ENCODE measurements at regions not wholly inside any gene's neighbourhood (a gene's known extent, or its start where the extent isn't known, plus 50 kb on each side); places are given as distances from the start of the nearest gene placed in this dataset.

GRCh38 chr3:153396581-153396980 lies 234.6 kb downstream of the RAP2B start:
- ChIA-PET POLR2A (ENCODE audit: low non-redundant PET) (no interaction called here), CTCF (no interaction called here)
- H3K27me3 ChIP-seq (replicated peaks; ENCODE audit: insufficient read depth, low read depth, low read length, poor library complexity) = no peaks in the 10 kb centered on the region
- no TSS peak for BruUV-seq (replicated peaks)
- intact Hi-C loops (cut with micrococcal nuclease; ENCODE audit: unreplicated experiment) = no loop called here
- H3K4me3 ChIP-seq (ENCODE audit: low read depth, low read length, poor library complexity, severe bottlenecking) = no peak overlapping the region
- no peak overlapping the region for H3K27ac ChIP-seq (ENCODE audit: low read depth, low read length, poor library complexity, severe bottlenecking)
- H3K4me1 ChIP-seq (ENCODE audit: insufficient read depth, low read length, poor library complexity, severe bottlenecking) = no peaks in the 10 kb centered on the region
- H3K9me3 ChIP-seq (ENCODE audit: low read depth, low read length, poor library complexity, severe bottlenecking) = peaks cover 5% of the 10 kb centered on the region
- H3K36me3 ChIP-seq (ENCODE audit: insufficient read depth, low read length, poor library complexity, severe bottlenecking) = no peaks in the 10 kb centered on the region
- no peak for DNase-seq (ENCODE audit: low spot score)
- TF ChIP-seq, protein P1, sequence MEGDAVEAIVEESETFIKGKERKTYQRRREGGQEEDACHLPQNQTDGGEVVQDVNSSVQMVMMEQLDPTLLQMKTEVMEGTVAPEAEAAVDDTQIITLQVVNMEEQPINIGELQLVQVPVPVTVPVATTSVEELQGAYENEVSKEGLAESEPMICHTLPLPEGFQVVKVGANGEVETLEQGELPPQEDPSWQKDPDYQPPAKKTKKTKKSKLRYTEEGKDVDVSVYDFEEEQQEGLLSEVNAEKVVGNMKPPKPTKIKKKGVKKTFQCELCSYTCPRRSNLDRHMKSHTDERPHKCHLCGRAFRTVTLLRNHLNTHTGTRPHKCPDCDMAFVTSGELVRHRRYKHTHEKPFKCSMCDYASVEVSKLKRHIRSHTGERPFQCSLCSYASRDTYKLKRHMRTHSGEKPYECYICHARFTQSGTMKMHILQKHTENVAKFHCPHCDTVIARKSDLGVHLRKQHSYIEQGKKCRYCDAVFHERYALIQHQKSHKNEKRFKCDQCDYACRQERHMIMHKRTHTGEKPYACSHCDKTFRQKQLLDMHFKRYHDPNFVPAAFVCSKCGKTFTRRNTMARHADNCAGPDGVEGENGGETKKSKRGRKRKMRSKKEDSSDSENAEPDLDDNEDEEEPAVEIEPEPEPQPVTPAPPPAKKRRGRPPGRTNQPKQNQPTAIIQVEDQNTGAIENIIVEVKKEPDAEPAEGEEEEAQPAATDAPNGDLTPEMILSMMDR (conservative IDR thresholded peaks at IDR 0.05; ENCODE audit: low read depth, low read length) = no peak
- TF ChIP-seq EZH2 (IDR thresholded peaks at IDR 0.05; ENCODE audit: borderline replicate concordance, low read depth, low read length, poor library complexity, severe bottlenecking) = no peak

- CTCF ChIA-PET = no interaction called here
- H3K4me3 ChIP-seq (ENCODE audit: low read depth, low read length, poor library complexity, severe bottlenecking) = no peak overlapping the region
- no peaks in the 10 kb centered on the region for H3K27me3 ChIP-seq (replicated peaks; ENCODE audit: insufficient read depth, low read depth, low read length, poor library complexity)
- TF ChIP-seq, protein P1 (conservative IDR thresholded peaks at IDR 0.05; ENCODE audit: low read depth, low read length) = no peak
- TF ChIP-seq EZH2 (IDR thresholded peaks at IDR 0.05; ENCODE audit: borderline replicate concordance, low read depth, low read length, poor library complexity, severe bottlenecking) = no peak
- BruUV-seq (replicated peaks) = no TSS peak
- H3K9me3 ChIP-seq (ENCODE audit: low read depth, low read length, poor library complexity, severe bottlenecking) = peaks cover 5% of the 10 kb centered on the region
- no peaks in the 10 kb centered on the region for H3K4me1 ChIP-seq (ENCODE audit: insufficient read depth, low read length, poor library complexity, severe bottlenecking)
- no peak overlapping the region for H3K27ac ChIP-seq (ENCODE audit: low read depth, low read length, poor library complexity, severe bottlenecking)
- DNase-seq (ENCODE audit: low spot score) = no peak
- intact Hi-C loops (cut with micrococcal nuclease; ENCODE audit: unreplicated experiment) = no loop called here
- no peaks in the 10 kb centered on the region for H3K36me3 ChIP-seq (ENCODE audit: insufficient read depth, low read length, poor library complexity, severe bottlenecking)
- POLR2A ChIA-PET (ENCODE audit: low non-redundant PET) = no interaction called here
Observed at GRCh38 chr3:153397794-153398193, 235.8 kb downstream of the RAP2B start.

DNA sequence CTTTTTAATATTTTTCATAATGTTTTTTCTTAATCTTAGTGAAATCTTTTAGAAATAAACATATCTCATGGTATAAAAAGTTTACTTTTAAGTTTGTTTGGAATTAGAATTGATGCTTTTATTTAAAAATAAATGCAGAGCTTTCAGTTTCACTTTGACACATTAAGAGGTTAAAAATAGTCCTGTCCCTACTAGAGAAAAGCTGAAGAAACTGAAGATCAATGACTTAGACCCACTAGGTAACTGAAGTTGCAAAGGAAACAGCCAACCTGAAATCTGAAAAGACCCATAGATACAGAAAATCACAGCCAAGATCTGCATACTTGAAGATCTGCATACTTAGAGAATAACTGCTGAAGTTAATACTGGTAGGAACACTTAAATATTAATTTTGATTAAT lies 237.6 kb downstream of the RAP2B start:
- Histone ChIP-seq H3K9me3 (ENCODE audit: low read depth, low read length, poor library complexity, severe bottlenecking) (no peaks in the 10 kb centered on the region), H3K4me1 (ENCODE audit: insufficient read depth, low read length, poor library complexity, severe bottlenecking) (no peaks in the 10 kb centered on the region), H3K27me3 (replicated peaks; ENCODE audit: insufficient read depth, low read depth, low read length, poor library complexity) (no peaks in the 10 kb centered on the region), H3K4me3 (ENCODE audit: low read depth, low read length, poor library complexity, severe bottlenecking) (no peak overlapping the region), H3K36me3 (ENCODE audit: insufficient read depth, low read length, poor library complexity, severe bottlenecking) (no peaks in the 10 kb centered on the region), H3K27ac (ENCODE audit: low read depth, low read length, poor library complexity, severe bottlenecking) (no peak overlapping the region)
- no peak for DNase-seq (ENCODE audit: low spot score)
- TF ChIP-seq, protein P1 (conservative IDR thresholded peaks at IDR 0.05; ENCODE audit: low read depth, low read length) = no peak
- TF ChIP-seq EZH2 (IDR thresholded peaks at IDR 0.05; ENCODE audit: borderline replicate concordance, low read depth, low read length, poor library complexity, severe bottlenecking) = no peak
- ChIA-PET CTCF (no interaction called here), POLR2A (ENCODE audit: low non-redundant PET) (no interaction called here)
- no TSS peak for BruUV-seq (replicated peaks)
- intact Hi-C loops (cut with micrococcal nuclease; ENCODE audit: unreplicated experiment) = no loop called here
